HCT116 (cell line): ENCODE measurements at regions not wholly inside any gene's neighbourhood (a gene's known extent, or its start where the extent isn't known, plus 50 kb on each side); places are given as distances from the start of the nearest gene placed in this dataset.

Source experiments
- ATF3 ChIP-seq: IDR thresholded peaks from 2 replicates; pipeline ENCODE4 v1.6.1; 2012
- CTCF ChIP-seq, 3 experiments: fragments of 200-600 bp in 1 of 3; sonication (generic) in 1 of 3; IDR thresholded peaks in 2 of 3; conservative IDR thresholded peaks in 1 of 3; 2 replicates each; pipeline ENCODE4 v1.5.1; 2012 to 2017; ENCODE audit warnings: low read depth in 2 of 3, low read length in 2 of 3, antibody characterized with exemption in 1 of 3, borderline replicate concordance in 1 of 3, control low read depth in 1 of 3, mild to moderate bottlenecking in 1 of 3, mixed read lengths in 1 of 3, mixed run types in 1 of 3, moderate library complexity in 1 of 3; ENCODE audit not compliant: insufficient read depth in 1 of 3
- EGR1 ChIP-seq: IDR thresholded peaks from 2 replicates; pipeline ENCODE4 v1.6.1; 2012; ENCODE audit warnings: low read depth
- ELF1 ChIP-seq: IDR thresholded peaks from 2 replicates; pipeline ENCODE4 v1.6.1; 2012; ENCODE audit warnings: low read depth, borderline replicate concordance
- EZH2 ChIP-seq: fragments of 200-600 bp; sonication (generic); IDR thresholded peaks from 2 replicates; pipeline ENCODE4 v1.6.1; 2017; ENCODE audit warnings: antibody characterized with exemption, mixed run types
- JUND ChIP-seq: IDR thresholded peaks from 2 replicates; pipeline ENCODE4 v1.6.1; 2012
- POLR2A ChIP-seq: IDR thresholded peaks from 2 replicates; pipeline ENCODE4 v1.7.0; 2011; ENCODE audit warnings: borderline replicate concordance; ENCODE audit not compliant: insufficient read depth, insufficient read length; ENCODE audit errors: extremely low read depth
- POLR2AphosphoS5 ChIP-seq: IDR thresholded peaks from 2 replicates; pipeline ENCODE4 v1.6.1; 2011; ENCODE audit warnings: mild to moderate bottlenecking, low read depth, low read length, moderate library complexity
- REST ChIP-seq: IDR thresholded peaks from 2 replicates; pipeline ENCODE4 v1.6.1; 2012; ENCODE audit warnings: low read depth
- SIN3A ChIP-seq: IDR thresholded peaks from 2 replicates; pipeline ENCODE4 v1.6.1; 2012; ENCODE audit warnings: low read depth
- SP1 ChIP-seq: IDR thresholded peaks from 2 replicates; pipeline ENCODE4 v1.6.1; 2012; ENCODE audit warnings: low read depth
- YY1 ChIP-seq: IDR thresholded peaks from 2 replicates; pipeline ENCODE4 v1.6.1; 2011; ENCODE audit warnings: low read length, low read depth, moderate library complexity, mild to moderate bottlenecking; ENCODE audit not compliant: insufficient replicate concordance; ENCODE audit errors: extremely low read depth
- ZNF274 ChIP-seq: fragments of 200-500 bp; sonication (Bioruptor generic); IDR thresholded peaks from 2 replicates; pipeline ENCODE4 v1.6.1; 2014; ENCODE audit warnings: mild to moderate bottlenecking, low read depth, low read length, inconsistent platforms

GRCh38 chr3:55320928-55321327 lies 166.2 kb downstream of the WNT5A start:
- no peak for TF ChIP-seq REST
- TF ChIP-seq CTCF (IDR thresholded peaks at IDR 0.05 in 2 of 3, conservative IDR thresholded peaks at IDR 0.05 in 1 of 3; ENCODE audit: borderline replicate concordance in 1 of 3, insufficient read depth in 1 of 3, low read depth in 2 of 3, low read length in 2 of 3) = no peak
- TF ChIP-seq ZNF274 = no peak
- no peak for TF ChIP-seq EZH2
- TF ChIP-seq POLR2A = no peak
- no peak for TF ChIP-seq POLR2AphosphoS5
- no peak for TF ChIP-seq SP1
- TF ChIP-seq YY1 = no peak
- TF ChIP-seq SIN3A = no peak
- TF ChIP-seq EGR1 = no peak
- TF ChIP-seq ATF3 = no peak
- no peak for TF ChIP-seq ELF1
- no peak for TF ChIP-seq JUND
